GM23338 (cell line): ENCODE measurements at regions not wholly inside any gene's neighbourhood (a gene's known extent, or its start where the extent isn't known, plus 50 kb on each side); places are given as distances from the start of the nearest gene placed in this dataset.

Experiments used
- ATAC-seq: fragments of 200-7000 bp; cut with Tn5 transposase; 3 replicates; pipeline ENCODE4 v1.9.1; 2020
- DNase-seq: peaks from one replicate; pipeline ENCODE4 v3.0.0-alpha.2; 2015; ENCODE audit warnings: low spot score
- H2AFZ ChIP-seq: fragments of 200-600 bp; sonication (generic); 2 replicates; pipeline ENCODE4 v1.8.0; 2016; ENCODE audit warnings: antibody characterized with exemption, mild to moderate bottlenecking, moderate library complexity
- H3F3A ChIP-seq: fragments of 200-600 bp; sonication (generic); replicated peaks from 2 replicates; pipeline ENCODE4 v1.8.0; 2017; ENCODE audit warnings: antibody characterized with exemption, mixed run types, low read depth
- H3K27ac ChIP-seq: fragments of 200-600 bp; sonication (generic); 2 replicates; pipeline ENCODE4 v1.6.1; 2016; ENCODE audit warnings: low read depth
- H3K27me3 ChIP-seq: fragments of 200-600 bp; sonication (generic); 2 replicates; pipeline ENCODE4 v1.8.0; 2016; ENCODE audit warnings: mild to moderate bottlenecking, mixed run types, moderate library complexity; ENCODE audit not compliant: insufficient read depth
- H3K36me3 ChIP-seq: fragments of 200-600 bp; sonication (generic); 2 replicates; pipeline ENCODE4 v1.8.0; 2016; ENCODE audit warnings: mild to moderate bottlenecking; ENCODE audit not compliant: insufficient read depth
- H3K4me1 ChIP-seq: fragments of 200-600 bp; sonication (generic); 2 replicates; pipeline ENCODE4 v1.8.0; 2016; ENCODE audit warnings: mild to moderate bottlenecking, moderate library complexity; ENCODE audit not compliant: insufficient read depth
- H3K4me2 ChIP-seq: fragments of 200-600 bp; sonication (generic); 2 replicates; pipeline ENCODE4 v1.7.1; 2017; ENCODE audit warnings: mixed run types
- H3K4me3 ChIP-seq: fragments of 200-600 bp; sonication (generic); 2 replicates; pipeline ENCODE4 v1.6.1; 2016; ENCODE audit warnings: mixed run types
- H3K79me2 ChIP-seq: fragments of 200-600 bp; sonication (generic); replicated peaks from 2 replicates; pipeline ENCODE4 v1.8.0; 2017; ENCODE audit warnings: mild to moderate bottlenecking; ENCODE audit not compliant: insufficient read depth
- H3K9me2 ChIP-seq: fragments of 200-600 bp; sonication (generic); 2 replicates; pipeline ENCODE4 v1.8.0; 2017; ENCODE audit not compliant: insufficient read depth
- H4K20me1 ChIP-seq: fragments of 200-600 bp; sonication (generic); replicated peaks from 2 replicates; pipeline ENCODE4 v1.8.0; 2017; ENCODE audit warnings: mild to moderate bottlenecking; ENCODE audit not compliant: insufficient read depth
- H3K27ac Mint-ChIP-seq: 2 replicates; pipeline ENCODE4 v1.8.0; 2020; ENCODE audit warnings: inconsistent platforms, mild to moderate bottlenecking, moderate library complexity, mixed read lengths
- H3K27me3 Mint-ChIP-seq: 3 replicates; pipeline ENCODE4 v1.8.0; 2022; ENCODE audit warnings: low read depth, mild to moderate bottlenecking, moderate library complexity, mixed read lengths, inconsistent platforms; ENCODE audit not compliant: insufficient read depth, poor library complexity
- H3K36me3 Mint-ChIP-seq: 3 replicates; pipeline ENCODE4 v1.8.0; 2021; ENCODE audit warnings: low read depth, mild to moderate bottlenecking, inconsistent platforms, moderate library complexity, mixed read lengths
- H3K4me1 Mint-ChIP-seq: 3 replicates; pipeline ENCODE4 v1.8.0; 2020; ENCODE audit warnings: mild to moderate bottlenecking, inconsistent platforms, mixed read lengths
- H3K4me3 Mint-ChIP-seq: 3 replicates; pipeline ENCODE4 v1.8.0; 2021; ENCODE audit warnings: moderate library complexity, mild to moderate bottlenecking, inconsistent platforms, mixed read lengths
- H3K9me3 Mint-ChIP-seq: 3 replicates; pipeline ENCODE4 v1.8.0; 2020; ENCODE audit warnings: moderate library complexity, mild to moderate bottlenecking, inconsistent platforms, mixed read lengths
- CTCF ChIP-seq, 2 experiments: fragments of 200-600 bp in 1 of 2; sonication (generic) in 1 of 2; conservative IDR thresholded peaks; 2 replicates each; pipeline versions ENCODE4 v1.5.1 to v1.6.1; 2016 to 2017; ENCODE audit warnings: antibody characterized with exemption in 2 of 2, low read depth in 2 of 2, mild to moderate bottlenecking in 2 of 2, moderate library complexity in 1 of 2
- ETS1 ChIP-seq: IDR thresholded peaks from 2 replicates; pipeline ENCODE4 v1.6.1; 2016; ENCODE audit warnings: antibody characterized with exemption
- EZH2phosphoT487 ChIP-seq: fragments of 200-600 bp; sonication (generic); IDR thresholded peaks from one replicate; pipeline ENCODE4 v1.8.1; 2018; ENCODE audit warnings: antibody characterized with exemption; ENCODE audit not compliant: unreplicated experiment
- NANOG ChIP-seq: IDR thresholded peaks from 2 replicates; pipeline ENCODE4 v1.6.1; 2016; ENCODE audit warnings: antibody characterized with exemption, borderline replicate concordance
- POLR2AphosphoS5 ChIP-seq: IDR thresholded peaks from 2 replicates; pipeline ENCODE4 v1.6.1; 2016; ENCODE audit warnings: antibody characterized with exemption, low read depth
- REST ChIP-seq: IDR thresholded peaks from one replicate; pipeline ENCODE4 v1.6.1; 2018; ENCODE audit warnings: antibody characterized with exemption; ENCODE audit not compliant: unreplicated experiment
- STAT1 ChIP-seq: IDR thresholded peaks from one replicate; pipeline ENCODE4 v1.6.1; 2016; ENCODE audit warnings: antibody characterized with exemption; ENCODE audit not compliant: unreplicated experiment
- ZNF114 ChIP-seq: fragments of 250-450 bp; sonication (Bioruptor Pico); IDR thresholded peaks from 2 replicates; pipeline ENCODE4 v1.5.0; 2020; ENCODE audit warnings: mild to moderate bottlenecking, moderate library complexity
- ZNF331 ChIP-seq: fragments of 250-450 bp; sonication (Bioruptor Pico); IDR thresholded peaks from 2 replicates; pipeline ENCODE4 v1.5.0; 2020; ENCODE audit warnings: low read depth, mild to moderate bottlenecking, moderate library complexity
- ZNF462 ChIP-seq: fragments of 250-450 bp; sonication (Bioruptor Pico); IDR thresholded peaks from 2 replicates; pipeline ENCODE4 v1.5.0; 2020; ENCODE audit warnings: mild to moderate bottlenecking, moderate library complexity

GRCh38 chr3:105315144-105315543, 51.6 kb upstream of the ALCAM start (continued):
- no peak for TF ChIP-seq ZNF462

- no peaks in the 10 kb centered on the region for H4K20me1 ChIP-seq
- no peak overlapping the region for H3K4me2 ChIP-seq
- no peaks in the 10 kb centered on the region for H3K9me2 ChIP-seq
- H3K4me1 ChIP-seq = no peaks in the 10 kb centered on the region
- DNase-seq = no peak
- Mint-ChIP-seq H3K9me3 (peaks cover 5% of the 10 kb centered on the region; the same call in 1 of the 3 replicates), H3K4me3 (no peak overlapping the region), H3K4me1 (no peaks in the 10 kb centered on the region), H3K27ac (no peak overlapping the region), H3K27me3 (no peaks in the 10 kb centered on the region), H3K36me3 (0 out of 3 replicates have a peak, but pooled peaks cover 5% of the 10 kb centered on the region)
- no peak overlapping the region for H3K27ac ChIP-seq
- H3K4me3 ChIP-seq = no peak overlapping the region
- no peaks in the 10 kb centered on the region for H3K79me2 ChIP-seq
- no peaks in the 10 kb centered on the region for H3K36me3 ChIP-seq
- ATAC-seq = no peak
- no peaks in the 10 kb centered on the region for H3F3A ChIP-seq
- no peak overlapping the region for H2AFZ ChIP-seq
- H3K27me3 ChIP-seq = no peaks in the 10 kb centered on the region
- TF ChIP-seq EZH2phosphoT487 = no peak
- TF ChIP-seq NANOG = no peak
- no peak for TF ChIP-seq REST
- TF ChIP-seq CTCF (conservative IDR thresholded peaks at IDR 0.05; ENCODE audit: low read depth in 2 of 2) = no peak
- TF ChIP-seq ZNF331 (CRISPR knock-in tag) = no peak
- TF ChIP-seq POLR2AphosphoS5 = no peak
- TF ChIP-seq ETS1 = no peak
- no peak for TF ChIP-seq STAT1
- no peak for TF ChIP-seq ZNF114 (CRISPR knock-in tag)
Measured at GRCh38 chr3:105315815-105316214, 50.9 kb upstream of the ALCAM start.
